Liver (tissue), 8 donors: ENCODE measurements at regions not wholly inside any gene's neighbourhood (a gene's known extent, or its start where the extent isn't known, plus 50 kb on each side); places are given as distances from the start of the nearest gene placed in this dataset.

Experiments used
- DNase-seq: peaks from one replicate; pipeline ENCODE4 v3.0.0-alpha.2; 2017; ENCODE audit warnings: low spot score
- H3K27ac ChIP-seq, 2 donors: one replicate each; pipeline ENCODE4 v1.7.0; 2013; ENCODE audit warnings: inconsistent platforms in 2 of 2, low read length in 2 of 2, control low read depth in 1 of 2, low read depth in 1 of 2, mild to moderate bottlenecking in 1 of 2
- H3K27me3 ChIP-seq, 4 donors: one replicate each; pipeline versions ENCODE4 v1.6.1 to v1.7.0; 2013; ENCODE audit warnings: low read length in 3 of 4, inconsistent platforms in 1 of 4, mild to moderate bottlenecking in 1 of 4, moderate library complexity in 1 of 4; ENCODE audit not compliant: control insufficient read depth in 4 of 4, insufficient read depth in 4 of 4
- H3K36me3 ChIP-seq, 4 donors: one replicate each; pipeline versions ENCODE4 v1.6.1 to v1.7.0; 2013; ENCODE audit warnings: low read length in 3 of 4, mild to moderate bottlenecking in 3 of 4, low read depth in 1 of 4, moderate library complexity in 1 of 4; ENCODE audit not compliant: control insufficient read depth in 4 of 4, insufficient read depth in 3 of 4
- H3K4me1 ChIP-seq, 4 donors: one replicate each; pipeline versions ENCODE4 v1.6.1 to v1.7.0; 2013; ENCODE audit warnings: low read length in 3 of 4, mild to moderate bottlenecking in 3 of 4, moderate library complexity in 1 of 4; ENCODE audit not compliant: control insufficient read depth in 4 of 4, insufficient read depth in 4 of 4
- H3K4me3 ChIP-seq, 3 donors: one replicate each; pipeline versions ENCODE4 v1.6.1 to v1.7.0; 2013; ENCODE audit warnings: low read length in 3 of 3, control low read depth in 1 of 3, low read depth in 1 of 3, mild to moderate bottlenecking in 1 of 3
- H3K9ac ChIP-seq, 2 donors: one replicate each; pipeline ENCODE4 v1.7.0; 2013; ENCODE audit warnings: low read length in 2 of 2, mild to moderate bottlenecking in 2 of 2, moderate library complexity in 2 of 2, control low read depth in 1 of 2, low read depth in 1 of 2
- H3K9me3 ChIP-seq, 4 donors: one replicate each; pipeline versions ENCODE4 v1.6.1 to v1.7.0; 2013; ENCODE audit warnings: low read length in 3 of 4; ENCODE audit not compliant: control insufficient read depth in 4 of 4
- CTCF ChIP-seq: fragments of 150-350 bp; IDR thresholded peaks from 2 replicates; pipeline ENCODE4 v1.5.1; 2017; ENCODE audit warnings: improper control_type of control experiment, low read depth, low read length; ENCODE audit not compliant: missing input control
- EGR1 ChIP-seq, 2 donors: IDR thresholded peaks; 2 replicates each; pipeline ENCODE4 v1.6.1; 2016 to 2018; ENCODE audit warnings: antibody characterized with exemption in 2 of 2, low read depth in 2 of 2
- FOXA1 ChIP-seq: IDR thresholded peaks from 2 replicates; pipeline ENCODE4 v1.6.1; 2016; ENCODE audit warnings: antibody characterized with exemption
- FOXA2 ChIP-seq: IDR thresholded peaks from 2 replicates; pipeline ENCODE4 v1.6.1; 2016; ENCODE audit warnings: antibody characterized with exemption
- GABPA ChIP-seq, 2 donors: IDR thresholded peaks in 1 of 2; conservative IDR thresholded peaks in 1 of 2; 2 replicates each; pipeline ENCODE4 v1.6.1; 2016; ENCODE audit warnings: antibody characterized with exemption in 2 of 2, mild to moderate bottlenecking in 1 of 2, moderate library complexity in 1 of 2
- HNF4A ChIP-seq, 2 donors: conservative IDR thresholded peaks; 2 replicates each; pipeline ENCODE4 v1.6.1; 2016; ENCODE audit warnings: antibody characterized with exemption in 2 of 2, mild to moderate bottlenecking in 2 of 2
- JUND ChIP-seq, 2 donors: IDR thresholded peaks; 2 replicates each; pipeline ENCODE4 v1.6.1; 2016; ENCODE audit warnings: antibody characterized with exemption in 2 of 2
- MAX ChIP-seq: IDR thresholded peaks from 2 replicates; pipeline ENCODE4 v1.6.1; 2016; ENCODE audit warnings: antibody characterized with exemption
- NR2F2 ChIP-seq: IDR thresholded peaks from 2 replicates; pipeline ENCODE4 v1.6.1; 2016; ENCODE audit warnings: antibody characterized with exemption
- RAD21 ChIP-seq, 2 donors: IDR thresholded peaks; 2 replicates each; pipeline ENCODE4 v1.6.1; 2016; ENCODE audit warnings: antibody characterized with exemption in 2 of 2, mild to moderate bottlenecking in 2 of 2
- REST ChIP-seq: IDR thresholded peaks from 2 replicates; pipeline ENCODE4 v1.6.1; 2016; ENCODE audit warnings: antibody characterized with exemption, mild to moderate bottlenecking
- RXRA ChIP-seq, 2 donors: IDR thresholded peaks; 2 replicates each; pipeline ENCODE4 v1.6.1; 2017 to 2018; ENCODE audit warnings: antibody characterized with exemption in 2 of 2, mild to moderate bottlenecking in 1 of 2
- SP1 ChIP-seq: IDR thresholded peaks from 2 replicates; pipeline ENCODE4 v1.6.1; 2018; ENCODE audit warnings: antibody characterized with exemption, mild to moderate bottlenecking
- YY1 ChIP-seq: IDR thresholded peaks from 2 replicates; pipeline ENCODE4 v1.6.1; 2016; ENCODE audit warnings: antibody characterized with exemption, mild to moderate bottlenecking
- ZBTB33 ChIP-seq: IDR thresholded peaks from 2 replicates; pipeline ENCODE4 v1.6.1; 2016; ENCODE audit warnings: antibody characterized with exemption
- WGBS: extraction: QIAGEN DNeasy Blood & Tissue Kit; methylation state at CpG from one replicate; pipeline ENCODE4 v1.1.7; 2013; 5-methylcytosine and 5-hydroxymethylcytosine counted together
- donor health status: healthy.
- donor health status: healthy.
- donor health status: healthy.
- donor health status: healthy.
- donor health status: healthy.

DNA sequence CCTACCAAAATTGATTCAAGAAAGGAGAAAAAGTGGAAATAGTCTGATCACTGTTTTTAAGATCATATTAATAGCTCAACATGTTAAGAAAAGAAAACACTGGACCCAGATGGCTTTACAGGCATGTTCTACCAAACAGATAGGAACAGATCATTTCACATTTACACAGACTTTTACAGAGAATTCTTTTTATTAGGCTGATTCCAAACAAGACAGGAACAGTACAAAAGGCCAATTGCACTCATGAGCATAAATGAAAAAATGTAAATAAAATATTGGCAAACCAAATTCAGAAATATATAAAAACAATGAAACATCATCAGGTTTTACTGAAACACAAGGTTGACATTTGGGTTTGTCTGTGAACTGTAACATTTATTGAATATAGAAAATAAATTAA, 106.5 kb downstream of the WNT5A start:
- H3K4me1 ChIP-seq = no peaks in the 10 kb centered on the region
- no peak overlapping the region for H3K4me3 ChIP-seq

GRCh38 chr3:55376753-55377347, 110.3 kb downstream of the WNT5A start:
- WGBS = 92% methylated on average over 3 of the region's 3 CpGs
- DNase-seq = no peak
- Histone ChIP-seq H3K27me3 (peaks cover 0 to 5% (median 0%) of the 10 kb centered on the region in 4 donors), H3K4me3 (no peak overlapping the region), H3K9ac (no peak overlapping the region), H3K9me3 (no peaks in the 10 kb centered on the region), H3K4me1 (no peaks in the 10 kb centered on the region), H3K27ac (no peak overlapping the region), H3K36me3 (no peaks in the 10 kb centered on the region)
- no peak for TF ChIP-seq EGR1 (IDR thresholded peaks at IDR 0.05; ENCODE audit: low read depth in 2 of 2)
- no peak for TF ChIP-seq REST
- TF ChIP-seq FOXA1 = no peak
- no peak for TF ChIP-seq RXRA (IDR thresholded peaks at IDR 0.05)
- TF ChIP-seq RAD21 (IDR thresholded peaks at IDR 0.05) = no peak
- no peak for TF ChIP-seq CTCF
- no peak for TF ChIP-seq FOXA2

More for the DNA sequence above, 106.5 kb downstream of the WNT5A start:
- Histone ChIP-seq H3K9ac (no peak overlapping the region), H3K9me3 (no peaks in the 10 kb centered on the region), H3K27me3 (peaks cover 0 to 5% (median 0%) of the 10 kb centered on the region in 4 donors), H3K27ac (no peak overlapping the region), H3K36me3 (no peaks in the 10 kb centered on the region)
- TF ChIP-seq JUND (IDR thresholded peaks at IDR 0.05) = no peak
- no peak for TF ChIP-seq HNF4A (conservative IDR thresholded peaks at IDR 0.05)
- no peak for DNase-seq

DNA sequence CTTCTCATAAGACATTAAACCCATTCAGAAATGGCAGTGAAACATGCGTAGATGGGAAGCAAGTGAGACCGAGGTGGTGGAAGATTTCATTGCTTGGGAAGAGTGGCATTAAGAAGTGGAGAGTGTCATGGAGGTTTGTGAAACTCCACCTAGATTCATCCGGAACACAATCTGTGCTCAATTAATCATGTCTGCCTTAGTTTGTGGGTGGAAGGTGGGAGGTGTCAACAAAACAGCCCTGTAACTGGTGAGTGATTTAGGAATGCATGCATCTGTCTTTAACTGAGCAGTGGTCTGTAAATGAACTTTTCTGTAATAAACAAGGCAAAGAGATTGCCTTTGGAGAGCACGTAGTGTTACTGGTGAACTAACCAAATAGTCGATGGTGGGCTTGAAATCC, 113.7 kb downstream of the WNT5A start:
- H3K36me3 ChIP-seq = no peaks in the 10 kb centered on the region
- 88% methylated on average over 5 of the region's 5 CpGs for WGBS
- no peak for TF ChIP-seq JUND (IDR thresholded peaks at IDR 0.05)
- no peak for TF ChIP-seq SP1
- TF ChIP-seq YY1 = no peak
- no peak for TF ChIP-seq ZBTB33
- TF ChIP-seq MAX = no peak
- TF ChIP-seq RAD21 (IDR thresholded peaks at IDR 0.05) = no peak
- no peak for TF ChIP-seq GABPA (IDR thresholded peaks at IDR 0.05 in 1 of 2, conservative IDR thresholded peaks at IDR 0.05 in 1 of 2)
- no peak for TF ChIP-seq NR2F2
- no peak for DNase-seq
- H3K27ac ChIP-seq = no peak overlapping the region
- H3K9ac ChIP-seq = no peak overlapping the region
- no peaks in the 10 kb centered on the region for H3K4me1 ChIP-seq
- H3K27me3 ChIP-seq = peaks cover 0 to 5% (median 0%) of the 10 kb centered on the region in 4 donors
- no peaks in the 10 kb centered on the region for H3K9me3 ChIP-seq
- H3K4me3 ChIP-seq = no peak overlapping the region
